Left lobe of liver (tissue), 2 donors: ENCODE measurements at regions not wholly inside any gene's neighbourhood (a gene's known extent, or its start where the extent isn't known, plus 50 kb on each side); places are given as distances from the start of the nearest gene placed in this dataset.
"Not testable (repeated sequence)": the region's sequence is repeated elsewhere in the genome, so short reads cannot be mapped to it uniquely, and the experiment has no call there.

Experiments used
- ATAC-seq: fragments of 200-7000 bp; cut with Tn5 transposase; one replicate; pipeline ENCODE4 v1.9.1; 2020; ENCODE audit warnings: mild to moderate bottlenecking, moderate library complexity
- DNase-seq: peaks from one replicate; pipeline ENCODE4 v3.0.0-alpha.2; 2020; ENCODE audit warnings: low spot score
- donor health status: DM: no; HTN: no; CAD: no; lungs with moderate emphysema.
- donor health status: DM: no; HTN: yes; CAD: no.

DNA sequence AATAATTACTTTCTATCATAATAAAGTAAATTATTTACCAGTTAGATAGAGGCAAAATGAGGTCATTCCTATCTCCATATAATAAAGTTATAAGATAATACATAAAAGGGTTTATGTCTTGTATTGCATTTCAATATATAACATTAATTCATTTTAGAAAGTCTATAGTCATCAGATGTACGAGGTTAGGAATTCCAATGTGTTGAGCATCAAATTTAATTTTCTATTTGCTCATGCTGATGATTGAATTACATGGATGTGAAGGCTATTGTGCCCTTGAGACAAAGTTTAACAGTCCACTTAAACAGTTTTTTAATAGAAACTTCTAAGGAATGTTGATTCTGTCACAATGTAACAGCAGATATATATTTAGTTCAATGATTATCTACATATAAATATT lies 678.3 kb upstream of the LRRN3 start:
- ATAC-seq (no peak), DNase-seq (no peak)

DNA sequence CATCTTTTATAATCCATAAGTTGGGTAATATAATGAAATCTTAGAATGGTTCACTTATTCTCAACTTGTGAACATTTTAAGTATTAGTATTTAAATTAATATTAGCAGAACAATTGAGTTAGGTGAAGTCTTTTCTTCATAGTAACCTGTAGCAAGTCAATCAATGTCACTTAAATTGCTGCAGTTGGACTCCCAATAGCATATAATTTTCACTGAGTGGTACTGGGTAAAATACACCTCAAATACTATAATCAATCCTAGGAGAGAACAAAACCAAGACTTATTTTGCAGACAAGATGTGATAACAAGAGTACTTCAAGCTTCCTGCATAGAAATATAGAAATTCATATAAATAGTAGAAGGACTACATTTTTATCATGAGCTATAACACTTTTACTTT lies 677.9 kb upstream of the LRRN3 start:
- DNase-seq = no peak

GRCh38 chr7:110417611-110418010 lies 673.3 kb upstream of the LRRN3 start:
- ATAC-seq = no peak
- DNase-seq = no peak

More for the DNA sequence above, 677.9 kb upstream of the LRRN3 start:
- no peak for ATAC-seq

DNA sequence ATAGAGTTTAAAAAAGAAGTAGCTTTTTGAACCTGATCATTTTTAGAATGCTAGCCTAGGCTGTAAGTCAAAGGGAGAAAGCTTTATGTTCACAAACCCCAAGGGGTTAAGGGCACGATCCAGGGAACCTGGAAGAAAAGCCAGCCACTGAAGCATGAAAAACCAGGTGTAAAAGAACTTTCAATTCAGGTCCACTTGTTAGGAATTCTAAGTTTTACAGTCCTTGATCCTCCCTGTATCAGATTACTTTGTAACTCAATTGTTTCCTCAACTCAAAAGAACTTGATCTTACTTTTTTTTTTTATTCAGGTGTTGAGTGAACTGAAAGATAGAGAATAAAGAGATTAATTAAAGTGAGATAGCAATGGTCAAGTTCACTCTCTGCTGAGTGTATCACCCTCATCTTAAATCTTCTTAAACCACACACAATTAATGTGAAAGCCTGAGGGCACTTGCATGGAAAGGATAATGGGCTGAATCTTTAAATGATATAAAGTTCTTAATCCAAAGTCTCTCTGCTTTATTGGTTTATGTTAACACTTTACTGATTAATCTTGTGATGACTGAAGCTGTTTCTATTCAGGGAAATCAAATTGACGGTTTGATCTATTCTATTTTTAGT lies 672.2 kb upstream of the LRRN3 start:
- ATAC-seq = no peak
- DNase-seq = no peak

GRCh38 chr7:110420788-110421187 lies 670.1 kb upstream of the LRRN3 start:
- no peak for ATAC-seq

GRCh38 chr7:110421490-110422241 lies 669.3 kb upstream of the LRRN3 start:
- no peak for DNase-seq
- ATAC-seq = no peak

More at GRCh38 chr7:110420788-110421187, 670.1 kb upstream of the LRRN3 start:
- DNase-seq = no peak

GRCh38 chr7:110432061-110432553 lies 658.8 kb upstream of the LRRN3 start:
- ATAC-seq = no peak
- DNase-seq = no peak

GRCh38 chr7:110438926-110439325 lies 652.0 kb upstream of the LRRN3 start:
- ATAC-seq, DNase-seq: not testable (repeated sequence)

GRCh38 chr7:110442381-110442837 lies 648.5 kb upstream of the LRRN3 start:
- ATAC-seq (peak; percentile 52), DNase-seq (no peak)

DNA sequence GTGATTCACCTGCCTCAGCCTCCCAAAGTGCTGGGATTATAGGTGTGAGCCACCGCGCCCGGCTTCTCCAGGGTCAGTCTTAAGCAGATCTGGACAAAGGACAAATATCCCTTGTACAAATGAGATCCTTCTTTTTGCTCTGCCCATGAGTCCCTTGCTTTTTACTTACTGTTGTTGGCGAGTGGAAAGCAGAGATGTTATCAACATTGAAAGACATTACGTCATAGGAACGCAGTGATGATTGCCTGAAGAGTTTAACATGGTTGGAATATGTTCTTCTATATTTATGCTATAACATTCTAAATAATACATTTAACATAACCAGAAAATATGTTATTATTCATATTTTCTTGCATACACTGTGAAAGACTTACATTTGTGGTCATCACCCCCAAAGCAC lies 644.3 kb upstream of the LRRN3 start:
- no peak for DNase-seq
- no peak for ATAC-seq

DNA sequence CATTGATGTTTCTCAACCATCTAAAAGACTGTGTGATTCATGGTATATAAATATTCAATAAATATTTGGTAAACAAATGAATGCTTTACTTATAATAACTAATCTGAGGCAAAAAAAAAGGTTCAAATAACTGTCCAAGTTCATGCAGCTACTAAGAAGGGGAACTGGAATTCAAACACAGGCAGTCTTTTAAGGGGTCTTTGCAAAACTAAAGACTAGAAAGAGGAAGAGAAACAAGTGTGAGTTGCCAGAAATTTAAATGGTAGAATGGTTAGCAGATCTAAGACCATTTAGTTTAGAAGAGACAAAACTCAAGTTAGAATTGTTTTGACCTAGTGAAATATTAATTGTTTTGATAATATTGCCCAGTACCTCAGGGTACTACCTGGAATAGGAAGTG lies 642.0 kb upstream of the LRRN3 start:
- ATAC-seq (no peak), DNase-seq (no peak)

GRCh38 chr7:110454713-110455112 lies 636.2 kb upstream of the LRRN3 start:
- ATAC-seq = no peak
- no peak for DNase-seq

DNA sequence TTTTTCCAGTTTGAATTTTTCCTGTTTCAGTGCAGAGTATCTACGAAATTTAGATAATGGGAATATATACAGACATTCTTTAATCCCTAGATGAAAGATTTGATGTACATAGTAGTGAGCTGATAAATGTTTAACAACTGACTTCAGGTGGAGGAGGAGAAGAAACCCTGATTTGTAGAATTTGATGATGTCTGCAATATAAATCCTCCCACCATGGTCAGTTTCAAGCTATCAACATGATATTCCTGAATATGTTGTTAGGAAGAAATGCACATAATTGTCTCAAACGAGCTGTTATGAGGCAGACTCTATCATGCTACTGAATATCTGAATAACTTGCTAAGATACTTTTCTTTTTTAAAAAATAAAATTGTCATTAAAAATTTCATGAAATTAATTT lies 629.3 kb upstream of the LRRN3 start:
- no peak for DNase-seq
- no peak for ATAC-seq

DNA sequence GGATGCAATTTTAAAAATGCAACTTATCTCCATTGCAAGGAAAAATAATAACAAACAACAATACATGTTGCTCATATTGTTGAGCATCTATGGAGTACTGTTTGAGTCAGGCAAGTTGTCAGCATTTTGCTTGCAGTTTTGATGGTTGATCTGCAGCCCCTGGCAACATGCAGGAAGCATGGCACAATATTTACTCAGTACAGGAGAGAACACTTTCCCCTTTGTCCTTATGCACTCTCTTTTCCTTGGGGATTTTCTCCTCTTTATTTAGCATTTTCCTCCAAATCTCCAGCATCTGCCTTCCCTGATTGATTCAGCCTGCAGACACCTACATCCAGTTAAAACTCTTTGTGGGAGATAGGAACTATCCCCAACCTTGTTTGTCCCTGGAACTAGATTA lies 620.5 kb upstream of the LRRN3 start:
- ATAC-seq (no peak), DNase-seq (no peak)

GRCh38 chr7:110472419-110472818 lies 618.5 kb upstream of the LRRN3 start:
- not testable (repeated sequence) for DNase-seq, ATAC-seq

- DNase-seq = no peak
- ATAC-seq = no peak
Measured at GRCh38 chr7:110480964-110481363, 610.0 kb upstream of the LRRN3 start.

- ATAC-seq (no peak), DNase-seq (no peak)
Measured at GRCh38 chr7:110483553-110483952, 607.4 kb upstream of the LRRN3 start.

DNA sequence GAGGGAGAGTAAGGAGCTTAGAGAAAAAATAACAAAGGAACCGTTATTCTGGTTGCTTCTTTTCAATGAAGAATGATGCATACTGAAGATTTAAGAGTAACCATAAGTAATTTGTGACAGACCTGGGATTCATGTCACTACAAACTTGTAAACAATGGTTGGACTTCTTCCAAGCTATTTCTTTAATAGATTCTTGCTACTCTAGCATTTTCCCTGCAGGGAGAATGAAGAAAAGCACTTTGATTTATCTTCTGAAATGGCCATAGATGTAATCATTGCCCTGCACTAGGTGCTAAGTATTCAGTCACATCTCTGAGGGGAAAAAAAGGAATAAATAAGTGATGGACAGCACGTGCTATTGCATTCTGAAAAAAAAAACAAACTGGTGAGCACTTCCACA lies 606.6 kb upstream of the LRRN3 start:
- ATAC-seq (no peak), DNase-seq (no peak)

DNA sequence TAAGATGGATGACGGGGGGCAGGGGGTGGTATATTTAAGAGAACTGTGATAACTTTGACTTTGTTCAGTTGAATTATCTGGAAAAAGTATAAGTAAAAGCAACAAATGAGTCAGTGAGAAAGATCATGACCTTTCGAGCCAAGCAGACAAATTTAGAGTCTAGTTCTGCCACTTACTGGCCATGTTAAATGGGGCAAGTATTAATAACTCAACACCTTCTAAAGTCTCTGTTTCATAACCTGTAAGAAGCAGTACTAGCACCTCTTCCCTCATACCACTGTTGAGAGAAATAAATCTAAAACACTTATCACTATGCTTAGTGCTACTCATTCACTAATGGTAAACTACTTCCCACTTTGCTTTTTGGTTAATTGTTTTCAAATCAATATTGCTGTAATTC lies 604.4 kb upstream of the LRRN3 start:
- DNase-seq (no peak), ATAC-seq (no peak)

DNA sequence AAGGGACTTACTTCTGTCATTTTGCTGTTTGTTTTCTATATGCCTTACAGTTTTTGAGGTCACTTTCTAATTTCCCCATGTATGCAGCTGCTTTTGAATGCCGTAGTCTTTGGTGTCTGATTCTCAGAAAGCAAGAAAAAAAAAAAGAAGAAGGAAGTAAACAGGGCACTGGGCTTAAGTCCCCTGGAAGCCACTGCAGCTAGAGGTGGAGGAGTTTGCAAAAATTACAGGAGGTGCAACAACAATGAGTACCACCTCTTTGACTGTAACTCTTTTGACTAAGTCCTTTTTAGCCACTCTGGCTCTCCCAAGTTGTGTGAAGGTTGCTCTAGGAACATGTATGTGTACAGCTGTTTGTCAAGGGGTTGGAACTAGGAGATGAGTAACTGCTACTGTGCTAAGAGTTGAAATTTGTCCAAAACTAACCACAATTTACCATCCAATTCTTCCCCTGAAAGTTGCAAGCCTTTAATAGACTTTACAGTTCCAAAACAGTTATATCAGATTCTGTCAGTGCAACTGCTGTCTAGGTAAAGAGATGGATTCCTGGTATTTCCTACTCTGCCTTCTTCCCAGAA lies 588.0 kb upstream of the LRRN3 start:
- ATAC-seq (no peak), DNase-seq (no peak)

GRCh38 chr7:110507369-110507768 lies 583.6 kb upstream of the LRRN3 start:
- ATAC-seq = no peak
- no peak for DNase-seq

GRCh38 chr7:110507832-110508231 lies 583.1 kb upstream of the LRRN3 start:
- DNase-seq (peak; percentile 52), ATAC-seq (peak; percentile 97)
